ENCODE measurements at regions not wholly inside any gene's neighbourhood (a gene's known extent, or its start where the extent isn't known, plus 50 kb on each side); places are given as distances from the start of the nearest gene placed in this dataset.
A peak's percentile ranks its signal among the peaks of the same experiment; 100 is the strongest.

DNA sequence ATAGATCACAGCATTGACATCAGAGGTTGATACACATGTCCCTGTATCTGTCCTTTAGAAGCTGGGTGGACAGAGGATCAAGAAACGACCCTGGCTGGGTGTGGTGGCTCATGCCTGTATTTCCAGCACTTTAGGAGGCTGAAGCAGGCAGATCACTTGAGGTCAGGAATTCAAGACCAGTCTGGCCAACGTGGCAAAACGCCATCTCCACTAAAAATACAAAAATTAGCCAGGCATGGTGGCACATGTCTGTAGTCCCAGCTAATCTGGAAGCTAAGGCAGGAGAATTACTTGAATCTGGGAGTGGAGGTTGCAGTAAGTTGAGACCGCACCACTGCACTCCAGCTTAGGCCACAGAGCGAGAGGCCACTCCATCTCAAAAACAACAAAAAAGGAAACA is 300.4 kb upstream of the AMELY start:
- no peak for FAIRE-seq
- TF ChIP-seq, protein P1, sequence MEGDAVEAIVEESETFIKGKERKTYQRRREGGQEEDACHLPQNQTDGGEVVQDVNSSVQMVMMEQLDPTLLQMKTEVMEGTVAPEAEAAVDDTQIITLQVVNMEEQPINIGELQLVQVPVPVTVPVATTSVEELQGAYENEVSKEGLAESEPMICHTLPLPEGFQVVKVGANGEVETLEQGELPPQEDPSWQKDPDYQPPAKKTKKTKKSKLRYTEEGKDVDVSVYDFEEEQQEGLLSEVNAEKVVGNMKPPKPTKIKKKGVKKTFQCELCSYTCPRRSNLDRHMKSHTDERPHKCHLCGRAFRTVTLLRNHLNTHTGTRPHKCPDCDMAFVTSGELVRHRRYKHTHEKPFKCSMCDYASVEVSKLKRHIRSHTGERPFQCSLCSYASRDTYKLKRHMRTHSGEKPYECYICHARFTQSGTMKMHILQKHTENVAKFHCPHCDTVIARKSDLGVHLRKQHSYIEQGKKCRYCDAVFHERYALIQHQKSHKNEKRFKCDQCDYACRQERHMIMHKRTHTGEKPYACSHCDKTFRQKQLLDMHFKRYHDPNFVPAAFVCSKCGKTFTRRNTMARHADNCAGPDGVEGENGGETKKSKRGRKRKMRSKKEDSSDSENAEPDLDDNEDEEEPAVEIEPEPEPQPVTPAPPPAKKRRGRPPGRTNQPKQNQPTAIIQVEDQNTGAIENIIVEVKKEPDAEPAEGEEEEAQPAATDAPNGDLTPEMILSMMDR (IDR thresholded peaks at IDR 0.05; ENCODE audit: borderline replicate concordance, extremely low read depth, insufficient read depth), result no peak
- H3K4me3 ChIP-seq (ENCODE audit: low read length in 3 of 3), result no peak overlapping the region

DNA sequence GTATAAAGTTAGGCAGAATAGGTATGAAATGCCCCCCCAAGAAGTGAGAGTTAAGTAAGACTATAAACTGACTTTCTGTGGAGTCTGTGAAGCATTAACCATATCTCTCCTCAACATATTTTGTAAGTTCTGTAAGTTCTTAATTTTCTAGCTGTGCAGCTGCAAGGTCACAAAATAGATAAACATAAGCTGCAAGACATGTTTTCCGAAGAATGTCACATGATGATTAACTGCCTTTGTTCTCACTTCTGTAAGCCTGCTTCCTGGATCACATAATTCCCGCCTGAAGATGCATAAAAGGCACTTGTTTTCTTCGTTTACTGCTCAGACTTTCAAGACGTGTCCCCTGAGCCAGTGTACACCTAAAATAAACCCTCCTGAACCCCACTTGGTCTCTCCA is 292.9 kb upstream of the AMELY start:
- intact Hi-C loops (cut with DNase I), result no loop called here
- no peak for FAIRE-seq

More for the DNA sequence above, 300.4 kb upstream of the AMELY start:
- Histone ChIP-seq H3K9me3 (ENCODE audit: control insufficient read depth in 2 of 3, insufficient read depth in 1 of 3, low read length in 3 of 3) (no peaks in the 10 kb centered on the region), H3K27me3 (ENCODE audit: control insufficient read depth, insufficient read depth, low read length) (no peaks in the 10 kb centered on the region), H3K4me1 (ENCODE audit: control insufficient read depth in 2 of 3, insufficient read depth in 2 of 3, low read depth in 1 of 3, low read length in 3 of 3) (no peaks in the 10 kb centered on the region), H3K27ac (ENCODE audit: low read depth in 2 of 2, low read length in 2 of 2) (no peak overlapping the region), H3K9ac (ENCODE audit: low read length in 3 of 3) (no peak overlapping the region), H3K36me3 (ENCODE audit: control insufficient read depth in 2 of 3, insufficient read depth in 3 of 3, low read length in 3 of 3) (no peaks in the 10 kb centered on the region)
- DNase-seq, result no peak
- intact Hi-C loops (cut with DNase I), result no loop called here

DNA sequence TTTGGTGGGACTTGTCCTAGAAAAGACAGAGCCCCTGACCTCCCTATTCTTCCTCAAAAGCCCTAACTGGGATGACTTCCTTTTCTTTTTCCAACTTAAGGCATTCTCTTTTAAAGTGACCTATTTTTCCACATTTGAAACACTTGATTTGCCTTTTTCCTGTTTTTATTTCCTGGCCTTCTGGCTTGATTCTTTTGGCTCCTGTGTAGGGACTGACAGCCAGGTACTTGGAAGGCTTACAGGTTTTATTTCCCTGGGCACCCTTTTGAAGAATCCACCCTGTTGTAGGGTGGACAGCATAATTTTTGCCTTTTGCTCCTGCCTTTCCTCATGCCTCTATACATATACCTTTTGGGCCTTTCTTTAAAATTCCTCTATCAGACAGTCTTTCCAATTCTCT is 271.0 kb upstream of the AMELY start:
- intact Hi-C loops (cut with DNase I), result no loop called here

More for the DNA sequence above, 292.9 kb upstream of the AMELY start:
- Histone ChIP-seq H3K27me3 (ENCODE audit: control insufficient read depth, insufficient read depth, low read length) (no peaks in the 10 kb centered on the region), H3K27ac (ENCODE audit: low read depth in 2 of 2, low read length in 2 of 2) (no peak overlapping the region), H3K4me3 (ENCODE audit: low read length in 3 of 3) (no peak overlapping the region), H3K4me1 (ENCODE audit: control insufficient read depth in 2 of 3, insufficient read depth in 2 of 3, low read depth in 1 of 3, low read length in 3 of 3) (no peaks in the 10 kb centered on the region), H3K9ac (ENCODE audit: low read length in 3 of 3) (no peak overlapping the region), H3K9me3 (ENCODE audit: control insufficient read depth in 2 of 3, insufficient read depth in 1 of 3, low read length in 3 of 3) (no peaks in the 10 kb centered on the region), H3K36me3 (ENCODE audit: control insufficient read depth in 2 of 3, insufficient read depth in 3 of 3, low read length in 3 of 3) (no peaks in the 10 kb centered on the region)
- DNase-seq, result peak in 1 of 5 donors; percentile 11
- TF ChIP-seq, protein P1 (IDR thresholded peaks at IDR 0.05; ENCODE audit: borderline replicate concordance, extremely low read depth, insufficient read depth), result no peak

More for the DNA sequence above, 271.0 kb upstream of the AMELY start:
- Histone ChIP-seq H3K27me3 (ENCODE audit: control insufficient read depth, insufficient read depth, low read length) (no peaks in the 10 kb centered on the region), H3K27ac (ENCODE audit: low read depth in 2 of 2, low read length in 2 of 2) (no peak overlapping the region), H3K4me3 (ENCODE audit: low read length in 3 of 3) (no peak overlapping the region), H3K9me3 (ENCODE audit: control insufficient read depth in 2 of 3, insufficient read depth in 1 of 3, low read length in 3 of 3) (no peaks in the 10 kb centered on the region), H3K9ac (ENCODE audit: low read length in 3 of 3) (no peak overlapping the region), H3K4me1 (ENCODE audit: control insufficient read depth in 2 of 3, insufficient read depth in 2 of 3, low read depth in 1 of 3, low read length in 3 of 3) (no peaks in the 10 kb centered on the region), H3K36me3 (ENCODE audit: control insufficient read depth in 2 of 3, insufficient read depth in 3 of 3, low read length in 3 of 3) (no peaks in the 10 kb centered on the region)
- DNase-seq (no peak), FAIRE-seq (no peak)
- TF ChIP-seq, protein P1 (IDR thresholded peaks at IDR 0.05; ENCODE audit: borderline replicate concordance, extremely low read depth, insufficient read depth), result no peak

Measured in kidney (tissue), 13 donors.